Sigmoid colon (tissue), 6 donors: ENCODE measurements at regions not wholly inside any gene's neighbourhood (a gene's known extent, or its start where the extent isn't known, plus 50 kb on each side); places are given as distances from the start of the nearest gene placed in this dataset.

ENCODE experiments used
- DNase-seq: peaks from one replicate; pipeline ENCODE4 v3.0.0-alpha.2; 2019
- H3K27ac ChIP-seq, 4 donors: fragments of 200-600 bp; sonication (generic); one replicate each; pipeline ENCODE4 v1.5.1; 2016 to 2019; ENCODE audit warnings: mild to moderate bottlenecking in 1 of 4
- H3K27me3 ChIP-seq, 3 donors: fragments of 200-600 bp; sonication (generic); one replicate each; pipeline ENCODE4 v1.5.1; 2019; ENCODE audit warnings: mild to moderate bottlenecking in 1 of 3
- H3K36me3 ChIP-seq, 4 donors: fragments of 200-600 bp; sonication (generic); one replicate each; pipeline ENCODE4 v1.5.1; 2016 to 2019
- H3K4me1 ChIP-seq, 4 donors: fragments of 200-600 bp; sonication (generic); one replicate each; pipeline ENCODE4 v1.5.1; 2017 to 2019
- H3K4me3 ChIP-seq, 4 donors: fragments of 200-600 bp; sonication (generic); one replicate each; pipeline ENCODE4 v1.5.1; 2017 to 2019; ENCODE audit warnings: mild to moderate bottlenecking in 2 of 4, moderate library complexity in 1 of 4
- H3K9me3 ChIP-seq, 4 donors: fragments of 200-600 bp in 3 of 4; sonication (generic) in 3 of 4; one replicate each; pipeline versions ENCODE4 v1.5.1 to v1.6.1; 2013 to 2019
- CTCF ChIP-seq, 4 experiments: fragments of 450-650 bp in 3 of 4; fragments of 200-600 bp in 1 of 4; IDR thresholded peaks; one replicate each; pipeline ENCODE4 v1.5.1; 2016 to 2019; ENCODE audit warnings: antibody characterized with exemption in 4 of 4, mild to moderate bottlenecking in 3 of 4, moderate library complexity in 2 of 4
- EP300 ChIP-seq, 4 donors: sonication (generic); formaldehyde crosslinking; IDR thresholded peaks; one replicate each; pipeline ENCODE4 v1.6.1; 2017; ENCODE audit warnings: antibody characterized with exemption in 4 of 4
- POLR2A ChIP-seq, 2 donors: fragments of 450-650 bp; IDR thresholded peaks; one replicate each; pipeline ENCODE4 v1.6.1; 2016; ENCODE audit warnings: antibody characterized with exemption in 2 of 2, mild to moderate bottlenecking in 2 of 2, moderate library complexity in 2 of 2
- POLR2AphosphoS5 ChIP-seq, 4 donors: sonication (generic); formaldehyde crosslinking; IDR thresholded peaks; one replicate each; pipeline ENCODE4 v1.6.1; 2017; ENCODE audit warnings: antibody characterized with exemption in 4 of 4
- WGBS, 2 donors: extraction: QIAGEN DNeasy Blood & Tissue Kit; methylation state at CpG; one replicate each; pipeline ENCODE4 v1.1.7; 2013; 5-methylcytosine and 5-hydroxymethylcytosine counted together
- intact Hi-C: fragments of 100-400 bp; cut with DNase I; formaldehyde crosslinking; loops from one replicate; pipeline ENCODE4 v1.15.1; 2023
- donor health status: healthy with polysubstance abuse.
- donor health status: healthy.

DNA sequence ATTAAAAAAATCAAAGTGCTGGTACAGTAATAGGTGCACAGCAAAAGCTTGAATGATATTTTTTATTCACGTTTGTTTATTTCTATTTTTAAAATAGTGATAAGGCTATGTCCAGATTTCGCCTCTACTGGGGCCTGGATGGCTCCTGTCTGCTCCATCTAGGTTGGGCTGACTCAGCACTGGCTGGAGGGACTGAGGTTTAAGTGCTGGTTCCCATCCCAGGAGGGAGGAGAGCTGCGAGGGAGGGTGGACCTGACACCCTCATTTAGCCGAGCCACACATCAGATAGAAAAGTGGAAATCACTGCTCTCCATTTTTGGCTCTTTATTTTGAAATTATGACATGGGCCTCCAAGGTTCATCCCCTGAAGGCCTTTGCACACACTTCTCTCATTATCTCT lies 95.4 kb upstream of the AGBL1 start:
- Histone ChIP-seq H3K27ac (no peak overlapping the region), H3K4me1 (no peaks in the 10 kb centered on the region), H3K27me3 (no peaks in the 10 kb centered on the region), H3K4me3 (no peak overlapping the region), H3K9me3 (no peaks in the 10 kb centered on the region), H3K36me3 (no peaks in the 10 kb centered on the region)
- intact Hi-C loops, result no loop called here
- no peak for TF ChIP-seq CTCF (IDR thresholded peaks at IDR 0.05)
- TF ChIP-seq POLR2A (IDR thresholded peaks at IDR 0.05), result no peak
- no peak for TF ChIP-seq EP300 (IDR thresholded peaks at IDR 0.05)
- no peak for TF ChIP-seq POLR2AphosphoS5 (IDR thresholded peaks at IDR 0.05)
- no peak for DNase-seq
- WGBS, 2 donors, result 62 to 67% methylated on average over 4 of the region's 4 CpGs

GRCh38 chr15:85986116-85986515 lies 93.6 kb upstream of the AGBL1 start:
- no peak for DNase-seq
- H3K9me3 ChIP-seq, result no peaks in the 10 kb centered on the region
- no peak overlapping the region for H3K4me3 ChIP-seq
- no peaks in the 10 kb centered on the region for H3K27me3 ChIP-seq
- no peaks in the 10 kb centered on the region for H3K36me3 ChIP-seq
- H3K4me1 ChIP-seq, result no peaks in the 10 kb centered on the region
- intact Hi-C loops, result no loop called here
- TF ChIP-seq CTCF (IDR thresholded peaks at IDR 0.05), result no peak
- TF ChIP-seq EP300 (IDR thresholded peaks at IDR 0.05), result no peak
- TF ChIP-seq POLR2AphosphoS5 (IDR thresholded peaks at IDR 0.05), result no peak
- TF ChIP-seq POLR2A (IDR thresholded peaks at IDR 0.05), result no peak
- no peak overlapping the region for H3K27ac ChIP-seq
- WGBS, 2 donors, result 81% methylated on average over 4 of the region's 4 CpGs

DNA sequence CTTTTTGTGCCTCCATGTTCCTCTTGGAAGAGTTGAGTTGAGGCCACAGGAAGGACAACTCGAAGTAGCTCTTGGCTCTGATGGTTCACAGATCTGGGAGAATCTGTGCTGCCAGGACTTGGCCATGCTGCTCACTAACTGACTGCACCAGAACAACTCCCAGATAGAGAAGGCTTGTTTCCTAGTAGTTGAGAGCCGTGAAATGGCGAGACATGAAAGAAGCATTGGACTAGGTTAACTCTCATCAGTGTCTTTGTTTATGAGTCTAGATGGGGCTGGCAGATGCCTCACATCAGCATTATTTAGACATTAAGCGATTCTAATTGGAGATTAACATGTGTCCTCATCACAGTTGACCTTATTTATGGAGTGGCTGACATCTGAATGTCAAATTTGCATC lies 92.9 kb upstream of the AGBL1 start:
- intact Hi-C loops, result no loop called here
- DNase-seq, result no peak
- Histone ChIP-seq H3K36me3 (no peaks in the 10 kb centered on the region), H3K9me3 (no peaks in the 10 kb centered on the region), H3K27me3 (no peaks in the 10 kb centered on the region), H3K4me3 (no peak overlapping the region), H3K27ac (no peak overlapping the region), H3K4me1 (no peaks in the 10 kb centered on the region)
- WGBS, 2 donors, result 78 to 80% methylated on average over 4 of the region's 4 CpGs
- TF ChIP-seq CTCF (IDR thresholded peaks at IDR 0.05) (no peak), EP300 (IDR thresholded peaks at IDR 0.05) (no peak), POLR2A (IDR thresholded peaks at IDR 0.05) (no peak), POLR2AphosphoS5 (IDR thresholded peaks at IDR 0.05) (no peak)

GRCh38 chr15:85988741-85989140 lies 90.9 kb upstream of the AGBL1 start:
- Histone ChIP-seq H3K36me3 (no peaks in the 10 kb centered on the region), H3K9me3 (no peaks in the 10 kb centered on the region), H3K4me1 (no peaks in the 10 kb centered on the region), H3K27ac (no peak overlapping the region), H3K4me3 (no peak overlapping the region), H3K27me3 (no peaks in the 10 kb centered on the region)
- TF ChIP-seq CTCF (IDR thresholded peaks at IDR 0.05) (no peak), POLR2A (IDR thresholded peaks at IDR 0.05) (no peak), POLR2AphosphoS5 (IDR thresholded peaks at IDR 0.05) (no peak), EP300 (IDR thresholded peaks at IDR 0.05) (no peak)
- no peak for DNase-seq
- 47 to 55% methylated on average over 5 of the region's 5 CpGs for WGBS, 2 donors
- intact Hi-C loops, result no loop called here

- 38 to 70% methylated on average over 3 of the region's 3 CpGs for whole genome bisulfite sequencing, 2 donors
- Histone ChIP-seq H3K9me3 (no peaks in the 10 kb centered on the region), H3K27me3 (no peaks in the 10 kb centered on the region), H3K4me3 (no peak overlapping the region), H3K4me1 (no peaks in the 10 kb centered on the region), H3K27ac (no peak overlapping the region), H3K36me3 (no peaks in the 10 kb centered on the region)
- DNase-seq, result no peak
- intact Hi-C loops, result no loop called here
- no peak for TF ChIP-seq POLR2AphosphoS5 (IDR thresholded peaks at IDR 0.05)
- TF ChIP-seq CTCF (IDR thresholded peaks at IDR 0.05), result no peak
- no peak for TF ChIP-seq EP300 (IDR thresholded peaks at IDR 0.05)
- TF ChIP-seq POLR2A (IDR thresholded peaks at IDR 0.05), result no peak
Observed at GRCh38 chr15:85992224-85992623, 87.4 kb upstream of the AGBL1 start.
